A549 (cell line): ENCODE measurements at regions not wholly inside any gene's neighbourhood (a gene's known extent, or its start where the extent isn't known, plus 50 kb on each side); places are given as distances from the start of the nearest gene placed in this dataset.

Experiments used
- CTCF ChIP-seq: fragments of >200 bp; sonication (Bioruptor Twin); formaldehyde crosslinking; IDR thresholded peaks from 3 replicates; pipeline ENCODE4 v1.5.1; 2016
- FOSL2 ChIP-seq, 2 experiments: fragments of 450-650 bp in 1 of 2; fragments of >200 bp in 1 of 2; sonication (Bioruptor Twin) in 1 of 2; formaldehyde crosslinking; IDR thresholded peaks; 2 replicates each; pipeline versions ENCODE4 v1.5.0 to v1.6.1; 2016 to 2020; ENCODE audit warnings: mild to moderate bottlenecking in 1 of 2, moderate library complexity in 1 of 2
- KDM1A ChIP-seq: fragments of 200-600 bp; sonication (generic); IDR thresholded peaks from 2 replicates; pipeline ENCODE4 v1.6.1; 2016; ENCODE audit warnings: low read depth, mild to moderate bottlenecking
- MAX ChIP-seq: IDR thresholded peaks from 2 replicates; pipeline ENCODE4 v1.6.1; 2012
- NFE2L2 ChIP-seq: fragments of 150-350 bp; conservative IDR thresholded peaks from 2 replicates; pipeline ENCODE4 v1.6.1; 2014; ENCODE audit warnings: low read length
- RAD21 ChIP-seq, 2 experiments: fragments of >200 bp in 1 of 2; sonication (Bioruptor Twin) in 1 of 2; formaldehyde crosslinking in 1 of 2; IDR thresholded peaks in 1 of 2; conservative IDR thresholded peaks in 1 of 2; 2 replicates in 1 of 2; 3 replicates in 1 of 2; pipeline ENCODE4 v1.6.1; 2012 to 2018; ENCODE audit warnings: inconsistent platforms in 1 of 2
- USF2 ChIP-seq: fragments of 450-650 bp; IDR thresholded peaks from 2 replicates; pipeline ENCODE4 v1.6.1; 2014; ENCODE audit warnings: antibody characterized with exemption

- TF ChIP-seq RAD21 (conservative IDR thresholded peaks at IDR 0.05 in 1 of 2, IDR thresholded peaks at IDR 0.05 in 1 of 2) = no peak
- TF ChIP-seq MAX = no peak
- TF ChIP-seq NFE2L2 = no peak
- no peak for TF ChIP-seq CTCF
- no peak for TF ChIP-seq USF2
- TF ChIP-seq KDM1A = no peak
- no peak for TF ChIP-seq FOSL2 (IDR thresholded peaks at IDR 0.05)
- TF ChIP-seq FOSL2 (CRISPR knock-in tag; IDR thresholded peaks at IDR 0.05) = no peak
Measured at GRCh38 chr5:34496701-34497469, 159.2 kb upstream of the RAI14 start.
